ENCODE measurements at regions not wholly inside any gene's neighbourhood (a gene's known extent, or its start where the extent isn't known, plus 50 kb on each side); places are given as distances from the start of the nearest gene placed in this dataset.

DNA sequence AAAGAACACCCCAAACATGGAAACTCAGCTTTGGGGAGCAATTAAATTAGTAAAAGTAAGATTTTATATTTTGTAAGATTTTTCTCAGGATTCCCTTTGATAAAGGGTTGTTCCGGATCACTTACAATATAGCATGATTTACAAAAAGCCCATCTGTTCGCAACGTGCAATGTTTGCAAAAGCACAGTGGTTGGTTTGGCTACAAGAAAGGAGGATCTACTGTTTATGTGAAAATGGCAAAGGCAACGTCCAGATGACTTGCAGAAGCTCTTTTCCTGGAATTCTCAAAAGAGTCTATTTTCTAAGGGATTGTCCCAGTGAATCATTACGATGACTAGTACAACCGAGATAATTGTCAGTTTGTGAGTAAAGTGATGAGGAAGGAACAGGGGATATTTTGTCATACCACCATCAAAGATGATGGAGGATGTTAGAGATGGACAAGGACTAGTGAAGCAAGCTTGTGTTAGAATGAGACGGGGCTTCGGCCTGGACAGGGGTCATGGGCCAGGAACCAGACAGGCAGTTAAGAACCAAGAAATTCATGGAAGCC is 71.6 kb downstream of the CRYGS start:
- no peak for TF ChIP-seq CTCF (IDR thresholded peaks at IDR 0.05)
- no peak for TF ChIP-seq EZH2 (IDR thresholded peaks at IDR 0.05; ENCODE audit: borderline replicate concordance, insufficient read depth, low read depth, low read length, poor library complexity, severe bottlenecking)

Data from B cell (primary cell).